H1 (cell line): ENCODE measurements at regions not wholly inside any gene's neighbourhood (a gene's known extent, or its start where the extent isn't known, plus 50 kb on each side); places are given as distances from the start of the nearest gene placed in this dataset.

Source experiments
- CTCF ChIA-PET: fragments of 300-600 bp; sonication (Branson Sonifier 250); formaldehyde crosslinking; loops from one replicate; lab custom pipeline; 2021; ENCODE audit not compliant: partially characterized antibody; lab: Charles Lee
- POLR2A ChIA-PET: fragments of 300-600 bp; sonication (Branson Sonifier 250); formaldehyde crosslinking; loops from one replicate; lab custom pipeline; 2021; ENCODE audit warnings: inconsistent platforms; ENCODE audit not compliant: partially characterized antibody; lab: Charles Lee
- DNase-seq, 2 experiments: peaks; one replicate each; pipeline versions ENCODE4 v3.0.0 to v3.0.0-alpha.2; 2010 to 2022; ENCODE audit warnings: low spot score in 2 of 2, low read depth in 1 of 2, mixed read lengths in 1 of 2
- FAIRE-seq: peaks from 2 replicates; lab custom pipeline; 2011; peaks lifted over from hg19 to GRCh38; lab: Jason Lieb, UNC
- H2AFZ ChIP-seq: 2 replicates; pipeline ENCODE4 v1.8.1; 2012; ENCODE audit warnings: low read length, inconsistent platforms
- H2AK5ac ChIP-seq: 2 replicates; pipeline ENCODE4 v1.6.1; 2013; ENCODE audit warnings: low read depth, low read length
- H2BK120ac ChIP-seq: replicated peaks from 2 replicates; pipeline ENCODE3; 2013; ENCODE audit warnings: low read depth, low read length, inconsistent platforms
- H2BK12ac ChIP-seq: 2 replicates; pipeline ENCODE4 v1.6.1; 2013; ENCODE audit warnings: low read depth, low read length
- H2BK15ac ChIP-seq: 2 replicates; pipeline ENCODE4 v1.6.1; 2013; ENCODE audit warnings: low read length
- H2BK20ac ChIP-seq: 2 replicates; pipeline ENCODE4 v1.6.1; 2013; ENCODE audit warnings: low read length
- H2BK5ac ChIP-seq: 2 replicates; pipeline ENCODE4 v1.6.1; 2013; ENCODE audit warnings: low read depth, low read length
- H3K14ac ChIP-seq: 2 replicates; pipeline ENCODE4 v1.6.1; 2013; ENCODE audit warnings: inconsistent platforms; ENCODE audit not compliant: insufficient read length
- H3K18ac ChIP-seq: 2 replicates; pipeline ENCODE4 v1.6.1; 2013; ENCODE audit warnings: low read length; ENCODE audit errors: extremely low read depth
- H3K23ac ChIP-seq: 2 replicates; pipeline ENCODE4 v1.6.1; 2013; ENCODE audit warnings: inconsistent platforms; ENCODE audit not compliant: insufficient read length
- H3K23me2 ChIP-seq: 2 replicates; pipeline ENCODE4 v1.6.1; 2013; ENCODE audit warnings: low read depth, low read length
- H3K27ac ChIP-seq: 2 replicates; pipeline ENCODE4 v1.6.1; 2011; ENCODE audit warnings: low read depth, low read length, inconsistent platforms
- H3K27me3 ChIP-seq, 4 experiments: replicated peaks in 1 of 4; 1 replicate in 1 of 4; 2 replicates in 3 of 4; pipeline versions ENCODE4 v1.6.1 to v1.8.1; 2011 to 2013; ENCODE audit warnings: low read length in 3 of 4, mild to moderate bottlenecking in 3 of 4, inconsistent platforms in 2 of 4, mixed read lengths in 2 of 4, moderate library complexity in 1 of 4; ENCODE audit not compliant: control insufficient read depth in 3 of 4, insufficient read depth in 3 of 4; ENCODE audit errors: extremely low read depth in 1 of 4
- H3K36me3 ChIP-seq, 4 experiments: 2 replicates each; pipeline versions ENCODE4 v1.6.1 to v1.8.1; 2011 to 2013; ENCODE audit warnings: mild to moderate bottlenecking in 4 of 4, low read length in 3 of 4, moderate library complexity in 2 of 4, control low read depth in 1 of 4, inconsistent platforms in 1 of 4; ENCODE audit not compliant: insufficient read depth in 4 of 4, control insufficient read depth in 2 of 4
- H3K4ac ChIP-seq: replicated peaks from 2 replicates; pipeline ENCODE3; 2013; ENCODE audit warnings: low read length, low read depth, mixed read lengths, inconsistent platforms; ENCODE audit not compliant: insufficient read length
- H3K4me1 ChIP-seq, 4 experiments: replicated peaks in 1 of 4; 1 replicate in 1 of 4; 2 replicates in 3 of 4; pipeline versions ENCODE4 v1.6.1 to v1.8.1; 2011 to 2013; ENCODE audit warnings: low read length in 3 of 4, inconsistent platforms in 2 of 4, mixed read lengths in 1 of 4; ENCODE audit not compliant: insufficient read depth in 4 of 4, control insufficient read depth in 3 of 4
- H3K4me2 ChIP-seq, 2 experiments: 2 replicates each; pipeline versions ENCODE4 v1.6.1 to v1.8.1; 2011 to 2013; ENCODE audit warnings: low read depth in 2 of 2, low read length in 2 of 2, control low read depth in 1 of 2, inconsistent platforms in 1 of 2, mild to moderate bottlenecking in 1 of 2; ENCODE audit not compliant: insufficient read depth in 1 of 2
- H3K4me3 ChIP-seq, 4 experiments: fragments of 200-600, 300-600 bp in 1 of 4; sonication (generic), shearing (Covaris generic), sonication (Bioruptor Twin) in 1 of 4; 2 replicates each; pipeline versions ENCODE4 v1.5.1 to v1.8.1; 2011 to 2016; ENCODE audit warnings: low read length in 4 of 4, low read depth in 3 of 4, control low read depth in 2 of 4, inconsistent platforms in 2 of 4, mild to moderate bottlenecking in 2 of 4, mixed read lengths in 1 of 4, moderate library complexity in 1 of 4; ENCODE audit not compliant: insufficient read depth in 2 of 4; ENCODE audit errors: extremely low read depth in 1 of 4
- H3K56ac ChIP-seq: replicated peaks from 2 replicates; pipeline ENCODE3; 2013; ENCODE audit warnings: low read depth, mild to moderate bottlenecking, mixed read lengths, low read length, inconsistent platforms; ENCODE audit not compliant: insufficient read length
- H3K79me1 ChIP-seq: 2 replicates; pipeline ENCODE4 v1.6.1; 2013; ENCODE audit warnings: low read depth, low read length, control low read depth
- H3K79me2 ChIP-seq, 2 experiments: 2 replicates each; pipeline versions ENCODE4 v1.6.1 to v1.8.1; 2012 to 2013; ENCODE audit warnings: low read length in 2 of 2, mild to moderate bottlenecking in 2 of 2, inconsistent platforms in 1 of 2; ENCODE audit not compliant: insufficient read depth in 2 of 2, control insufficient read depth in 1 of 2
- H3K9ac ChIP-seq, 4 experiments: replicated peaks in 1 of 4; 1 replicate in 1 of 4; 2 replicates in 3 of 4; pipeline versions ENCODE4 v1.6.1 to v1.8.1; 2011 to 2013; ENCODE audit warnings: low read depth in 3 of 4, low read length in 3 of 4, control low read depth in 2 of 4, mild to moderate bottlenecking in 2 of 4, moderate library complexity in 2 of 4, inconsistent platforms in 1 of 4; ENCODE audit errors: extremely low read depth in 1 of 4
- H3K9me3 ChIP-seq, 2 experiments: 2 replicates each; pipeline versions ENCODE4 v1.6.1 to v1.8.1; 2012 to 2013; ENCODE audit warnings: mild to moderate bottlenecking in 2 of 2, moderate library complexity in 2 of 2, control low read depth in 1 of 2, inconsistent platforms in 1 of 2, low read depth in 1 of 2, low read length in 1 of 2, mixed read lengths in 1 of 2; ENCODE audit not compliant: insufficient read depth in 2 of 2
- H4K20me1 ChIP-seq, 2 experiments: replicated peaks in 1 of 2; 2 replicates each; pipeline versions ENCODE3 to v1.8.1; 2011 to 2013; ENCODE audit warnings: inconsistent platforms in 2 of 2, low read length in 2 of 2, mild to moderate bottlenecking in 1 of 2; ENCODE audit not compliant: insufficient read depth in 2 of 2, control insufficient read depth in 1 of 2
- H4K5ac ChIP-seq: 2 replicates; pipeline ENCODE4 v1.6.1; 2013; ENCODE audit warnings: low read length, low read depth, mixed read lengths, inconsistent platforms; ENCODE audit not compliant: insufficient read length
- H4K8ac ChIP-seq: 2 replicates; pipeline ENCODE4 v1.8.0; 2013; ENCODE audit warnings: mild to moderate bottlenecking, moderate library complexity, low read length, inconsistent platforms; ENCODE audit not compliant: insufficient read depth; ENCODE audit errors: extremely low read depth
- H4K91ac ChIP-seq: replicated peaks from 2 replicates; pipeline ENCODE3; 2013; ENCODE audit warnings: low read length, mixed read lengths, inconsistent platforms; ENCODE audit not compliant: insufficient read length
- ATF2 ChIP-seq: IDR thresholded peaks from 2 replicates; pipeline ENCODE4 v1.6.1; 2012; ENCODE audit warnings: low read length, inconsistent platforms
- CBX8 ChIP-seq: fragments of 300-800, 300-1000 bp; sonication (generic); IDR thresholded peaks from 2 replicates; pipeline ENCODE4 v1.7.1; 2016; ENCODE audit warnings: low read depth, low read length, borderline replicate concordance
- CEBPB ChIP-seq: IDR thresholded peaks from 2 replicates; pipeline ENCODE4 v1.6.1; 2012; ENCODE audit warnings: low read depth, low read length
- CHD2 ChIP-seq: IDR thresholded peaks from 2 replicates; pipeline ENCODE4 v1.6.1; 2012; ENCODE audit warnings: low read length, improper control_type of control experiment
- CREB1 ChIP-seq: IDR thresholded peaks from 2 replicates; pipeline ENCODE4 v1.6.1; 2012; ENCODE audit warnings: inconsistent platforms
- EGR1 ChIP-seq: IDR thresholded peaks from 2 replicates; pipeline ENCODE4 v1.6.1; 2011; ENCODE audit warnings: low read depth, low read length, borderline replicate concordance
- HDAC6 ChIP-seq: IDR thresholded peaks from one replicate; pipeline ENCODE4 v1.7.1; 2012; ENCODE audit warnings: low read depth, mild to moderate bottlenecking, inconsistent platforms, low read length, moderate library complexity
- POLR2A ChIP-seq, 2 experiments: IDR thresholded peaks; 1 replicate in 1 of 2; 2 replicates in 1 of 2; pipeline ENCODE4 v1.6.1; 2011; ENCODE audit warnings: low read depth in 2 of 2, low read length in 2 of 2, mild to moderate bottlenecking in 2 of 2; ENCODE audit errors: control extremely low read depth in 1 of 2
- POU5F1 ChIP-seq: IDR thresholded peaks from 2 replicates; pipeline ENCODE4 v1.6.1; 2011; ENCODE audit warnings: low read depth, mild to moderate bottlenecking, low read length, moderate library complexity
- SIRT6 ChIP-seq: IDR thresholded peaks from one replicate; pipeline ENCODE4 v1.7.1; 2012; ENCODE audit warnings: low read length, inconsistent platforms
- SP1 ChIP-seq: IDR thresholded peaks from 2 replicates; pipeline ENCODE4 v1.6.1; 2011; ENCODE audit warnings: low read depth, low read length
- TCF12 ChIP-seq: IDR thresholded peaks from 2 replicates; pipeline ENCODE4 v1.6.1; 2011; ENCODE audit warnings: low read depth, mild to moderate bottlenecking, low read length
- ZNF274 ChIP-seq: IDR thresholded peaks from 2 replicates; pipeline ENCODE4 v1.7.0; 2012; ENCODE audit warnings: low read length, borderline replicate concordance; ENCODE audit errors: extremely low read depth
- WGBS, 2 experiments: shearing (Covaris generic) in 1 of 2; methylation state at CpG; one replicate each; pipeline versions ENCODE4 v1.1.6 to v1.1.7; 2013 to 2015; ENCODE audit warnings: low lambda C conversion rate in 2 of 2, mixed read lengths in 2 of 2, inconsistent platforms in 1 of 2, low coverage in 1 of 2, missing lambda C conversion rate in 1 of 2; ENCODE audit not compliant: insufficient replicate concordance in 2 of 2, insufficient coverage in 1 of 2, insufficient read length in 1 of 2; ENCODE audit errors: extremely low coverage in 1 of 2, missing lambda C conversion rate in 1 of 2; 5-methylcytosine and 5-hydroxymethylcytosine counted together

GRCh38 chr7:79732535-79732934 lies 279.1 kb upstream of the MAGI2 start:
- H3K27ac ChIP-seq = no peak overlapping the region
- H4K8ac ChIP-seq = no peak overlapping the region
- no peak overlapping the region for H2AK5ac ChIP-seq
- H2BK12ac ChIP-seq = no peak overlapping the region
- no peaks in the 10 kb centered on the region for H3K23me2 ChIP-seq
- H3K23ac ChIP-seq = no peak overlapping the region
- H3K27me3 ChIP-seq = no peaks in the 10 kb centered on the region
- no peak overlapping the region for H2BK120ac ChIP-seq
- H3K4me3 ChIP-seq = no peak overlapping the region
- no peak overlapping the region for H3K4ac ChIP-seq
- H3K18ac ChIP-seq = no peak overlapping the region
- H3K4me1 ChIP-seq = no peaks in the 10 kb centered on the region
- CTCF ChIA-PET = interaction anchor here (1.0 kb wide), 1 partner anchor 8 kb away, joined by 3 read pairs; no protein-coding TSS in a partner anchor
- H3K79me1 ChIP-seq = no peaks in the 10 kb centered on the region
- H4K91ac ChIP-seq = no peak overlapping the region
- H3K36me3 ChIP-seq = no peaks in the 10 kb centered on the region
- FAIRE-seq (no peak), DNase-seq (no peak)
- H4K20me1 ChIP-seq = no peaks in the 10 kb centered on the region
- no peak overlapping the region for H2BK20ac ChIP-seq
- no peak overlapping the region for H3K14ac ChIP-seq
- TF ChIP-seq CHD2 (no peak), EGR1 (no peak), SP1 (no peak), TCF12 (no peak), ZNF274 (no peak), POU5F1 (no peak), CBX8 (no peak), CEBPB (no peak), ATF2 (no peak), SIRT6 (no peak), HDAC6 (no peak), CREB1 (no peak), POLR2A (IDR thresholded peaks at IDR 0.05; ENCODE audit: control extremely low read depth in 1 of 2, low read depth in 2 of 2, low read length in 2 of 2) (no peak)
- WGBS, 2 experiments = 91 to 100% methylated on average over 1 to 2 of the region's 2 CpGs
- H3K9me3 ChIP-seq = no peaks in the 10 kb centered on the region
- H3K79me2 ChIP-seq = no peaks in the 10 kb centered on the region
- no peak overlapping the region for H3K9ac ChIP-seq
- H2AFZ ChIP-seq = no peak overlapping the region
- no peak overlapping the region for H3K56ac ChIP-seq
- no peak overlapping the region for H2BK15ac ChIP-seq
- H3K4me2 ChIP-seq = no peak overlapping the region
- POLR2A ChIA-PET = no interaction called here
- no peak overlapping the region for H4K5ac ChIP-seq
- H2BK5ac ChIP-seq = no peak overlapping the region
